K562 (cell line): ENCODE measurements at regions not wholly inside any gene's neighbourhood (a gene's known extent, or its start where the extent isn't known, plus 50 kb on each side); places are given as distances from the start of the nearest gene placed in this dataset.

Experiments used
- BRF1 ChIP-seq: IDR thresholded peaks from 3 replicates; pipeline ENCODE4 v1.6.1; 2011; ENCODE audit warnings: borderline replicate concordance, mild to moderate bottlenecking; ENCODE audit not compliant: insufficient read length; ENCODE audit errors: extremely low read depth
- CAMTA2 ChIP-seq: fragments of 250-450 bp; sonication (Bioruptor Pico); conservative IDR thresholded peaks from 2 replicates; pipeline ENCODE4 v1.5.1; 2022
- CCAR2 ChIP-seq: fragments of 200-400 bp; formaldehyde crosslinking; IDR thresholded peaks from 2 replicates; pipeline ENCODE4 v1.6.1; 2017; ENCODE audit warnings: mild to moderate bottlenecking, low read depth, low read length
- CREBBP ChIP-seq: IDR thresholded peaks from one replicate; pipeline ENCODE4 v1.6.1; 2012; ENCODE audit warnings: low read depth, mild to moderate bottlenecking, control low read depth, inconsistent platforms, low read length
- FUS ChIP-seq: fragments of 200-400 bp; formaldehyde crosslinking; optimal IDR thresholded peaks from 2 replicates; pipeline ENCODE3; 2017; ENCODE audit warnings: low read depth, low read length
- GTF2E2 ChIP-seq: fragments of 200-800 bp; sonication (Bioruptor generic); IDR thresholded peaks from 2 replicates; pipeline ENCODE4 v1.6.1; 2016; ENCODE audit warnings: missing genetic modification characterization, missing compliant biosample characterization
- HDGF ChIP-seq: fragments of 450-650 bp; IDR thresholded peaks from 2 replicates; pipeline ENCODE4 v1.6.1; 2016
- MGA ChIP-seq: fragments of 450-650 bp; IDR thresholded peaks from 2 replicates; pipeline ENCODE4 v1.6.1; 2016; ENCODE audit warnings: mild to moderate bottlenecking, moderate library complexity
- SMARCC2 ChIP-seq: fragments of 450-650 bp; IDR thresholded peaks from 2 replicates; pipeline ENCODE4 v1.6.1; 2017; ENCODE audit warnings: antibody characterized with exemption, moderate library complexity, mild to moderate bottlenecking, low read depth
- STAT5A ChIP-seq: IDR thresholded peaks from 2 replicates; pipeline ENCODE4 v1.6.1; 2012; ENCODE audit warnings: low read length, inconsistent platforms, borderline replicate concordance
- ZBTB43 ChIP-seq: sonication (generic); formaldehyde crosslinking; IDR thresholded peaks from 2 replicates; pipeline ENCODE4 v1.8.0; 2023; ENCODE audit warnings: mild to moderate bottlenecking, missing genetic modification reagents
- ZFP1 ChIP-seq: fragments of 450-650 bp; formaldehyde crosslinking; IDR thresholded peaks from 2 replicates; pipeline ENCODE4 v1.4.0; 2020; ENCODE audit warnings: mild to moderate bottlenecking, mixed read lengths
- ZMIZ1 ChIP-seq, 2 experiments: fragments of 150-350 bp in 1 of 2; IDR thresholded peaks; 2 replicates each; pipeline ENCODE4 v1.6.1; 2012 to 2016; ENCODE audit warnings: low read depth in 2 of 2, low read length in 2 of 2, mild to moderate bottlenecking in 1 of 2, moderate library complexity in 1 of 2
- ZNF79 ChIP-seq: fragments of 250-450 bp; sonication (Bioruptor Pico); IDR thresholded peaks from 2 replicates; pipeline ENCODE4 v1.4.0; 2020; ENCODE audit warnings: low read depth, mild to moderate bottlenecking, moderate library complexity

GRCh38 chr21:35461700-35462099 is 412.6 kb upstream of the RUNX1 start (continued):
- TF ChIP-seq MGA (no peak), CREBBP (no peak), ZNF79 (CRISPR knock-in tag) (no peak), ZFP1 (no peak), STAT5A (no peak), FUS (no peak), ZBTB43 (CRISPR knock-in tag) (no peak), CCAR2 (no peak), BRF1 (no peak), SMARCC2 (0 out of 2 replicates have a peak, but pooled peaks have one; percentile 39), CAMTA2 (CRISPR knock-in tag) (no peak), ZMIZ1 (IDR thresholded peaks at IDR 0.05; ENCODE audit: low read depth in 2 of 2, low read length in 2 of 2) (no peak), HDGF (no peak), GTF2E2 (tag) (no peak)
